ENCODE measurements at regions not wholly inside any gene's neighbourhood (a gene's known extent, or its start where the extent isn't known, plus 50 kb on each side); places are given as distances from the start of the nearest gene placed in this dataset.
A peak's percentile ranks its signal among the peaks of the same experiment; 100 is the strongest.

GRCh38 chr12:93316623-93316971, 61.1 kb upstream of the NUDT4 start:
- no peaks in the 10 kb centered on the region for H3K9me3 Mint-ChIP-seq (ENCODE audit: low read depth)
- no peaks in the 10 kb centered on the region for H3K27me3 Mint-ChIP-seq (ENCODE audit: low read depth)
- DNase-seq (ENCODE audit: low spot score) = no peak
- H3K27ac Mint-ChIP-seq (ENCODE audit: unreplicated experiment) = no peak overlapping the region
- no peak for TF ChIP-seq CTCF (IDR thresholded peaks at IDR 0.05)
- H3K4me3 Mint-ChIP-seq (ENCODE audit: unreplicated experiment) = no peak overlapping the region
- no peaks in the 10 kb centered on the region for H3K36me3 Mint-ChIP-seq (ENCODE audit: low read depth)
- peaks cover 23% of the 10 kb centered on the region for H3K4me1 Mint-ChIP-seq (ENCODE audit: low read depth)

DNA sequence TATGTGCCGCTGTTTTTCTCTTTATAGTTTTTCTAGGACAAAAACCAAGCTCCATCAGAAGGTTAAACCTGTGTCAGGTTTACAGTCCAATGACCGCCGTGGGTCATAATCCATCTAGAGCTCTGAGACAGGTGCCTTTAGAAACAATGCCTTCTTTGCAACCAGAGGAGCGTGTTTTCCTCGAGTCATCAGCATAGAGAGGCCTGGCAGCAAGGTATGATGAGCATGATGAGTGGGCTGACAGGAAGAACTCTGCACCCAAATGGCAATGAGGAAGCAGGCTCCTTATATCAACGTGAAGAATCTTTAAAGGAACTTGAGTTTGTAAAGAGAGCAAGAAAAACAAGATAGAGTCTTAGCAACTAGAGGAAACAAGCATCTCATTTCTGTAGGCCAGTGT, 60.5 kb upstream of the NUDT4 start:
- no peak for DNase-seq (ENCODE audit: low spot score)
- H3K27me3 Mint-ChIP-seq (ENCODE audit: low read depth) = no peaks in the 10 kb centered on the region
- H3K4me3 Mint-ChIP-seq (ENCODE audit: unreplicated experiment) = no peak overlapping the region
- H3K4me1 Mint-ChIP-seq (ENCODE audit: low read depth) = peaks cover 16% of the 10 kb centered on the region
- H3K36me3 Mint-ChIP-seq (ENCODE audit: low read depth) = no peaks in the 10 kb centered on the region
- TF ChIP-seq CTCF (IDR thresholded peaks at IDR 0.05) = no peak
- no peak overlapping the region for H3K27ac Mint-ChIP-seq (ENCODE audit: unreplicated experiment)
- no peaks in the 10 kb centered on the region for H3K9me3 Mint-ChIP-seq (ENCODE audit: low read depth)

DNA sequence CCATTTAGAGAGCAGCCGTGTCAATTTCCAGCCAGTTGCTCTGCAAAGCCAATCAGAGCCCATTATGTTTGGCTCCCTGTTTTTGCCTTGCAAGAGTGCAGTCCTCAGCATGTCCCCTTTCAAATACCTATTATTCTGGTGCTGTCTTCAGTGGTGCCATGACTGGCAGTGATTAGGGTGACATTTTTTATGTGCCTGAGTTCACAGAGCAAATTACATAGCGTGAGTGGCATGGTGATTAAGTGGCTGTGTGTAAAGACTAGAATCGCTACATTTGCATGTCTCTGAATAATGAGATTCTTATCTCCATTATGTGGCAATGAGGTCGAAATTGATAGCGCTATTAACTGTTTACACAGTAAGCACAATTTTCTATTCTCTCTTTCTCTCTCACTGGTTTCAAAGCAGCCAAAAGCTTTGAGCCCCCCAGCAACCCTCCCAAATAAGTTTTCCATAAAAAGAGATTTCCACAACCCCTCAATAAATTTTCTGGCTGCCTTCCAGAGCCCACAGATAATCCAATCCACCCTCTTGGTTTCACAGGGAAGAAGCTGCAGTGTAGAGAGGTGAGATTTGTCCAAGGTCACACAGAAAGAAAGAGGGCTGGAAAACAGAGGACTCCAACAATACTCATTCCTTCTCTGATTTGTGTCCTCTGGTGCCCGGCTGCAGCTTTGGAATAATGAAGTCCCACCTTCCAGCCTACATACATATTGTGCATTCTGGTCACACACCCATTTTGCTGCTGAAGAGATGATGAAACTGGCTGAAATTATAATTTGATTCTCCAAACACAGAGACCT, 58.8 kb upstream of the NUDT4 start:
- H3K27ac Mint-ChIP-seq (ENCODE audit: unreplicated experiment) = peak overlapping the region; percentile 80

DNA sequence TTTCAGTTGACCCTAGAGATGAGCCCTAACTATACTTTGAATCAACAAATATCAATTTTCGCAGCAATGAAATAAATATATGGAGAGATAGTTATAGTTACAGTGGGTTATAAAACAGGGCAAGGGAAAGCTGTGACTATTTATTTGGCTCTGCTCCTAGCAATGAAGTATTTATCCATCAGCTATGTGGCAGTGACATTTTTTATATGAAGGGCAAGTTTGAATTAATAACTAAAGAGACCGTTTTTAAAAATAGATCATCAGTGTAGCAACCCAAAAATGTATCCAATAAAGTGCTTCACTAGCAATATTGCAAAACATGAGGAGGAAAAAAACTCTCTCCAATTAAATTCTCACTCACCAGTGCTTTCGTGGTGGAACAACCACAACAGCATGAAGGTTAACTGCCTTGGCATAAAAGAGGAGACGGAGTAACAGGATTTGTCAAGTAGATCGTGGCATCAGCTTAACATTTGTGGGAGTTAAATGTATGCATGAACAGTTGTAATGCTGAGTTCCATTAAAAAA, 58.1 kb upstream of the NUDT4 start:
- Mint-ChIP-seq H3K36me3 (ENCODE audit: low read depth) (no peaks in the 10 kb centered on the region), H3K27me3 (ENCODE audit: low read depth) (no peaks in the 10 kb centered on the region), H3K27ac (ENCODE audit: unreplicated experiment) (peak overlapping the region; percentile 80), H3K9me3 (ENCODE audit: low read depth) (no peaks in the 10 kb centered on the region), H3K4me3 (ENCODE audit: unreplicated experiment) (no peak overlapping the region), H3K4me1 (ENCODE audit: low read depth) (peaks cover 23% of the 10 kb centered on the region)
- no peak for TF ChIP-seq CTCF (IDR thresholded peaks at IDR 0.05)
- no peak for DNase-seq (ENCODE audit: low spot score)

More for the DNA sequence above, 58.8 kb upstream of the NUDT4 start:
- DNase-seq (ENCODE audit: low spot score) = no peak
- Mint-ChIP-seq H3K4me3 (ENCODE audit: unreplicated experiment) (no peak overlapping the region), H3K4me1 (ENCODE audit: low read depth) (peaks cover 24% of the 10 kb centered on the region), H3K9me3 (ENCODE audit: low read depth) (no peaks in the 10 kb centered on the region), H3K36me3 (ENCODE audit: low read depth) (no peaks in the 10 kb centered on the region), H3K27me3 (ENCODE audit: low read depth) (no peaks in the 10 kb centered on the region)
- TF ChIP-seq CTCF (IDR thresholded peaks at IDR 0.05) = no peak

DNA sequence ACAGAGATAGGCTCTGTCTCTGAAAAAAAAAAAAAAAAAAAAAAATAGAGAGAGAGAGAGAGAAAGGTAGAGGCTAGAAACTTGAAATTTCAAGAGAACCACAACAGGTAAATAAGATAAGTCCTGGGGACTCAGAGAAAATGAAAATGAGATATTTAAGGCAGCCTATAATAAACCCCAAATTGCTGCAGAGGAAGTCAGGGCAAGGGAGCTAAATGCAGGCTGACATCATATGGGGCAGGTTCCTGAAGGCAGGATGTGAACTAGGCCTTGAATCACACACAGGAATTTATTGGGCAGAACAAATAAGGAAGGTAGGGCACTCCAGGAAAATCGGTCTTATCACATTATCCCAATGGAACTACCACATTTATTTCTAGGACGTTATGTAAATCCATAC, 54.9 kb upstream of the NUDT4 start:
- Mint-ChIP-seq H3K4me1 (ENCODE audit: low read depth) (peaks cover 23% of the 10 kb centered on the region), H3K9me3 (ENCODE audit: low read depth) (no peaks in the 10 kb centered on the region), H3K36me3 (ENCODE audit: low read depth) (no peaks in the 10 kb centered on the region), H3K27me3 (ENCODE audit: low read depth) (no peaks in the 10 kb centered on the region), H3K4me3 (ENCODE audit: unreplicated experiment) (no peak overlapping the region), H3K27ac (ENCODE audit: unreplicated experiment) (no peak overlapping the region)
- no peak for TF ChIP-seq CTCF (IDR thresholded peaks at IDR 0.05)
- no peak for DNase-seq (ENCODE audit: low spot score)
